Osteoblast (primary cell): ENCODE measurements at regions not wholly inside any gene's neighbourhood (a gene's known extent, or its start where the extent isn't known, plus 50 kb on each side); places are given as distances from the start of the nearest gene placed in this dataset.

Experiments used
- DNase-seq: peaks from one replicate; pipeline ENCODE4 v3.0.0; 2011; ENCODE audit warnings: low spot score, mixed read lengths; ENCODE audit not compliant: insufficient read length; ENCODE audit errors: missing footprints
- H2AFZ ChIP-seq: 2 replicates; pipeline ENCODE4 v1.6.0; 2011; ENCODE audit warnings: mild to moderate bottlenecking, low read length
- H3K27ac ChIP-seq: 2 replicates; pipeline ENCODE4 v1.5.1; 2011; ENCODE audit warnings: mild to moderate bottlenecking, low read depth, low read length, moderate library complexity
- H3K27me3 ChIP-seq: 2 replicates; pipeline ENCODE4 v1.6.0; 2012; ENCODE audit warnings: mild to moderate bottlenecking, control low read depth, inconsistent platforms, low read length, moderate library complexity; ENCODE audit not compliant: insufficient read depth
- H3K36me3 ChIP-seq: 2 replicates; pipeline ENCODE4 v1.5.1; 2011; ENCODE audit warnings: mild to moderate bottlenecking, low read length, control low read depth, moderate library complexity; ENCODE audit not compliant: insufficient read depth
- H3K4me1 ChIP-seq: 2 replicates; pipeline ENCODE4 v1.5.1; 2011; ENCODE audit warnings: mild to moderate bottlenecking, low read length, control low read depth, moderate library complexity; ENCODE audit not compliant: insufficient read depth
- H3K4me2 ChIP-seq: 2 replicates; pipeline ENCODE4 v1.6.0; 2011; ENCODE audit warnings: mild to moderate bottlenecking, low read length; ENCODE audit not compliant: insufficient read depth
- H3K4me3 ChIP-seq: fragments of 200-600 bp; sonication (generic); 3 replicates; pipeline ENCODE4 v1.5.1; 2012; ENCODE audit warnings: mild to moderate bottlenecking, low read length, inconsistent platforms; ENCODE audit not compliant: insufficient read depth
- H3K79me2 ChIP-seq: 2 replicates; pipeline ENCODE4 v1.6.0; 2012; ENCODE audit warnings: mild to moderate bottlenecking, low read length, control low read depth, inconsistent platforms; ENCODE audit not compliant: insufficient read depth
- H3K9me3 ChIP-seq: 2 replicates; pipeline ENCODE4 v1.5.1; 2011; ENCODE audit warnings: low read depth, low read length, control low read depth
- H4K20me1 ChIP-seq: 2 replicates; pipeline ENCODE4 v1.6.0; 2012; ENCODE audit warnings: mild to moderate bottlenecking, low read length, control low read depth; ENCODE audit not compliant: insufficient read depth
- CTCF ChIP-seq: IDR thresholded peaks from 2 replicates; pipeline ENCODE4 v1.5.1; 2011; ENCODE audit warnings: mild to moderate bottlenecking, low read depth, low read length, moderate library complexity; ENCODE audit errors: extremely low read depth

- H3K4me3 ChIP-seq: no peak overlapping the region
- no peaks in the 10 kb centered on the region for H3K9me3 ChIP-seq
- H3K4me1 ChIP-seq: peaks cover 22% of the 10 kb centered on the region
- H2AFZ ChIP-seq: no peak overlapping the region
- peak; percentile 64 for DNase-seq
- H3K79me2 ChIP-seq: no peaks in the 10 kb centered on the region
- H3K27me3 ChIP-seq: peaks cover 15% of the 10 kb centered on the region
- H3K4me2 ChIP-seq: no peak overlapping the region
- H3K36me3 ChIP-seq: no peaks in the 10 kb centered on the region
- no peak for TF ChIP-seq CTCF
- H3K27ac ChIP-seq: no peak overlapping the region
- H4K20me1 ChIP-seq: no peaks in the 10 kb centered on the region
Measured at GRCh38 chr4:3642806-3643517, 110.7 kb upstream of the LRPAP1 start.

- no peak for TF ChIP-seq CTCF
- H2AFZ ChIP-seq: no peak overlapping the region
- peak; percentile 37 for DNase-seq
- no peaks in the 10 kb centered on the region for H4K20me1 ChIP-seq
- H3K27me3 ChIP-seq: peaks cover 11% of the 10 kb centered on the region
- H3K4me1 ChIP-seq: peaks cover 22% of the 10 kb centered on the region
- H3K4me2 ChIP-seq: no peak overlapping the region
- no peaks in the 10 kb centered on the region for H3K36me3 ChIP-seq
- H3K79me2 ChIP-seq: no peaks in the 10 kb centered on the region
- H3K9me3 ChIP-seq: no peaks in the 10 kb centered on the region
- H3K4me3 ChIP-seq: no peak overlapping the region
- no peak overlapping the region for H3K27ac ChIP-seq
Measured at GRCh38 chr4:3642056-3642630, 109.9 kb upstream of the LRPAP1 start.

DNA sequence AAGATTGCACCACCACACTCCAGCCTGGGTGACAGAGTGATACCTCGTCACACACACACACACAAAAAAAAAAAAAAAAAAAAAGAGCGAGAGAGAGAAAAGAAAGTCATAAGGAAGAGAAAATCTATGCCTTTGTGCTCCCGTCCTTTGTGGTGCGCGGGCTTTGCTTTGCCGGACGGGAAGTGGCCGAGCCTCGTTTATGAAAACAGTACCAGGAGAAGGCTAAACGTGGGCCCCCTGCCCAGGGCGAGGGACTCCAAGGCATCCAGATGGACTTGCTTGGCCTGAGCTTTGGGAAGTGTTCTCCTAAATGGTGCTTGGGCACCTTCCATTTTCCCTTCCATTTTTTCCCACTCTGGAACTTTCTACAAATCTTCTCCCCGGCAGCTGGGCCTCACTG is 109.3 kb upstream of the LRPAP1 start:
- H4K20me1 ChIP-seq: no peaks in the 10 kb centered on the region
- DNase-seq: peak; percentile 35
- H3K36me3 ChIP-seq: no peaks in the 10 kb centered on the region
- H3K9me3 ChIP-seq: no peaks in the 10 kb centered on the region
- H3K4me2 ChIP-seq: no peak overlapping the region
- no peaks in the 10 kb centered on the region for H3K79me2 ChIP-seq
- no peak overlapping the region for H2AFZ ChIP-seq
- H3K4me1 ChIP-seq: peaks cover 22% of the 10 kb centered on the region
- H3K4me3 ChIP-seq: no peak overlapping the region
- H3K27me3 ChIP-seq: peaks cover 4% of the 10 kb centered on the region
- TF ChIP-seq CTCF: no peak
- H3K27ac ChIP-seq: no peak overlapping the region

DNA sequence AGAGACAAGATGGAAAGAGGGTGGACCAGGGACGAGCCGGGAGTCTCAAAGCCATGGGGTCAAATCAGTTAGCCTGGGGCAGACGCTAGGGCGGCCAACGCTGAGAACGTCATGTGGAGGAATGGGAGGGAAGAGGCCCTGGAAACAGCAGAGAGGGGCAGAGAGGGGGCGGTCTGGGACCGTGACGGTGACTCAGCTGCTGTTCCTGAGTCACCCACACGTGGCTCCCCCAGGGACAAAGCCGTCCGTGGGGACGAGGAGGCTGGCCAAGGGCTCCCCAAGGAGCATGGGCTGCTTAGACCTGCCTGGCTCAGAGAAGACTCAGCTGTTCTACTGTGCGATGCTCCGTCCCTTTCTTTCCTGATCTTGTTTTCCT is 108.4 kb upstream of the LRPAP1 start:
- Histone ChIP-seq H4K20me1 (no peaks in the 10 kb centered on the region), H3K4me1 (peaks cover 17% of the 10 kb centered on the region), H3K4me2 (no peak overlapping the region), H3K27ac (peak overlapping the region; percentile 5), H2AFZ (peak overlapping the region; percentile 10), H3K27me3 (peaks cover 4% of the 10 kb centered on the region), H3K9me3 (no peaks in the 10 kb centered on the region), H3K79me2 (no peaks in the 10 kb centered on the region), H3K36me3 (no peaks in the 10 kb centered on the region), H3K4me3 (no peak overlapping the region)
- DNase-seq: peak; percentile 88
- no peak for TF ChIP-seq CTCF
